K562 (cell line): ENCODE measurements at regions not wholly inside any gene's neighbourhood (a gene's known extent, or its start where the extent isn't known, plus 50 kb on each side); places are given as distances from the start of the nearest gene placed in this dataset.

Source experiments
- MTA3 ChIP-seq: fragments of 450-650 bp; formaldehyde crosslinking; IDR thresholded peaks from 2 replicates; pipeline ENCODE4 v1.6.1; 2017; ENCODE audit warnings: mild to moderate bottlenecking, borderline replicate concordance
- RFX7 ChIP-seq: fragments of 250-450 bp; sonication (Bioruptor Pico); IDR thresholded peaks from 2 replicates; pipeline ENCODE4 v1.5.1; 2021; ENCODE audit warnings: mild to moderate bottlenecking
- ZNF668 ChIP-seq: fragments of 250-450 bp; sonication (Bioruptor Pico); IDR thresholded peaks from 2 replicates; pipeline ENCODE4 v1.8.0; 2022; ENCODE audit warnings: mild to moderate bottlenecking, inconsistent platforms
- TF ChIP-seq, protein P1 (sequence below): fragments of 450-650 bp; IDR thresholded peaks from 2 replicates; pipeline ENCODE4 v1.6.1; 2018; ENCODE audit not compliant: partially characterized antibody
- TF ChIP-seq, protein P2 (sequence below): fragments of 450-650 bp; IDR thresholded peaks from 2 replicates; pipeline ENCODE4 v1.6.1; 2016; ENCODE audit warnings: mild to moderate bottlenecking, moderate library complexity
- TF ChIP-seq, protein P3 (sequence below): fragments of 450-650 bp; formaldehyde crosslinking; IDR thresholded peaks from 2 replicates; pipeline ENCODE4 v1.4.0; 2022; ENCODE audit warnings: missing genetic modification characterization
- TF ChIP-seq, protein P4 (sequence below): fragments of 150-350 bp; conservative IDR thresholded peaks from 2 replicates; pipeline ENCODE4 v1.6.1; 2014; ENCODE audit warnings: low read length

DNA sequence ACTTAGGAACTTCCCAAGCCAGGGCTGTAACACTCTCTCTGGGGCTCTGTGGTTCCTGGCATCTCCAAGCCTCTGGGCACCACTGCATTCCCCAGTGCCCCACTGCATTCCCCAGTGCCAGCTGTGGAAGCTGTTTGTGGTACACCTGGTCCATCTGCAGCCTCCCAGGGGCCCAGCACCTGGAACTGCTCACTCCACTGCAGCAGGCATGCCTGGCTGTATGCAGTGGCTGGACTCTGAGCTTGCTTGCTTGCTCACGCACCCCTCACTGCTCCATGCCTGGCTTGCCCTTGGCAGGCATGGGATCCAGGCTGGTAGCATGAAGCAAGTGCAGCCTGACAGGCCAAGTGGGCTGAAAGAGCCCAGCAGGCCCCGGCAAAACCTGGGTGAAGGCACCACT, 512.1 kb downstream of the SQOR start (continued):
- TF ChIP-seq, protein P1, sequence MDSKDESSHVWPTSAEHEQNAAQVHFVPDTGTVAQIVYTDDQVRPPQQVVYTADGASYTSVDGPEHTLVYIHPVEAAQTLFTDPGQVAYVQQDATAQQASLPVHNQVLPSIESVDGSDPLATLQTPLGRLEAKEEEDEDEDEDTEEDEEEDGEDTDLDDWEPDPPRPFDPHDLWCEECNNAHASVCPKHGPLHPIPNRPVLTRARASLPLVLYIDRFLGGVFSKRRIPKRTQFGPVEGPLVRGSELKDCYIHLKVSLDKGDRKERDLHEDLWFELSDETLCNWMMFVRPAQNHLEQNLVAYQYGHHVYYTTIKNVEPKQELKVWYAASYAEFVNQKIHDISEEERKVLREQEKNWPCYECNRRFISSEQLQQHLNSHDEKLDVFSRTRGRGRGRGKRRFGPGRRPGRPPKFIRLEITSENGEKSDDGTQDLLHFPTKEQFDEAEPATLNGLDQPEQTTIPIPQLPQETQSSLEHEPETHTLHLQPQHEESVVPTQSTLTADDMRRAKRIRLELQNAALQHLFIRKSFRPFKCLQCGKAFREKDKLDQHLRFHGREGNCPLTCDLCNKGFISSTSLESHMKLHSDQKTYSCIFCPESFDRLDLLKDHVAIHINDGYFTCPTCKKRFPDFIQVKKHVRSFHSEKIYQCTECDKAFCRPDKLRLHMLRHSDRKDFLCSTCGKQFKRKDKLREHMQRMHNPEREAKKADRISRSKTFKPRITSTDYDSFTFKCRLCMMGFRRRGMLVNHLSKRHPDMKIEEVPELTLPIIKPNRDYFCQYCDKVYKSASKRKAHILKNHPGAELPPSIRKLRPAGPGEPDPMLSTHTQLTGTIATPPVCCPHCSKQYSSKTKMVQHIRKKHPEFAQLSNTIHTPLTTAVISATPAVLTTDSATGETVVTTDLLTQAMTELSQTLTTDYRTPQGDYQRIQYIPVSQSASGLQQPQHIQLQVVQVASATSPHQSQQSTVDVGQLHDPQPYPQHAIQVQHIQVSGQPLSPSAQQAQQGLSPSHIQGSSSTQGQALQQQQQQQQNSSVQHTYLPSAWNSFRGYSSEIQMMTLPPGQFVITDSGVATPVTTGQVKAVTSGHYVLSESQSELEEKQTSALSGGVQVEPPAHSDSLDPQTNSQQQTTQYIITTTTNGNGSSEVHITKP = no peak
- no peak for TF ChIP-seq RFX7 (CRISPR knock-in tag)
- no peak for TF ChIP-seq ZNF668 (CRISPR knock-in tag)
- TF ChIP-seq, protein P2, sequence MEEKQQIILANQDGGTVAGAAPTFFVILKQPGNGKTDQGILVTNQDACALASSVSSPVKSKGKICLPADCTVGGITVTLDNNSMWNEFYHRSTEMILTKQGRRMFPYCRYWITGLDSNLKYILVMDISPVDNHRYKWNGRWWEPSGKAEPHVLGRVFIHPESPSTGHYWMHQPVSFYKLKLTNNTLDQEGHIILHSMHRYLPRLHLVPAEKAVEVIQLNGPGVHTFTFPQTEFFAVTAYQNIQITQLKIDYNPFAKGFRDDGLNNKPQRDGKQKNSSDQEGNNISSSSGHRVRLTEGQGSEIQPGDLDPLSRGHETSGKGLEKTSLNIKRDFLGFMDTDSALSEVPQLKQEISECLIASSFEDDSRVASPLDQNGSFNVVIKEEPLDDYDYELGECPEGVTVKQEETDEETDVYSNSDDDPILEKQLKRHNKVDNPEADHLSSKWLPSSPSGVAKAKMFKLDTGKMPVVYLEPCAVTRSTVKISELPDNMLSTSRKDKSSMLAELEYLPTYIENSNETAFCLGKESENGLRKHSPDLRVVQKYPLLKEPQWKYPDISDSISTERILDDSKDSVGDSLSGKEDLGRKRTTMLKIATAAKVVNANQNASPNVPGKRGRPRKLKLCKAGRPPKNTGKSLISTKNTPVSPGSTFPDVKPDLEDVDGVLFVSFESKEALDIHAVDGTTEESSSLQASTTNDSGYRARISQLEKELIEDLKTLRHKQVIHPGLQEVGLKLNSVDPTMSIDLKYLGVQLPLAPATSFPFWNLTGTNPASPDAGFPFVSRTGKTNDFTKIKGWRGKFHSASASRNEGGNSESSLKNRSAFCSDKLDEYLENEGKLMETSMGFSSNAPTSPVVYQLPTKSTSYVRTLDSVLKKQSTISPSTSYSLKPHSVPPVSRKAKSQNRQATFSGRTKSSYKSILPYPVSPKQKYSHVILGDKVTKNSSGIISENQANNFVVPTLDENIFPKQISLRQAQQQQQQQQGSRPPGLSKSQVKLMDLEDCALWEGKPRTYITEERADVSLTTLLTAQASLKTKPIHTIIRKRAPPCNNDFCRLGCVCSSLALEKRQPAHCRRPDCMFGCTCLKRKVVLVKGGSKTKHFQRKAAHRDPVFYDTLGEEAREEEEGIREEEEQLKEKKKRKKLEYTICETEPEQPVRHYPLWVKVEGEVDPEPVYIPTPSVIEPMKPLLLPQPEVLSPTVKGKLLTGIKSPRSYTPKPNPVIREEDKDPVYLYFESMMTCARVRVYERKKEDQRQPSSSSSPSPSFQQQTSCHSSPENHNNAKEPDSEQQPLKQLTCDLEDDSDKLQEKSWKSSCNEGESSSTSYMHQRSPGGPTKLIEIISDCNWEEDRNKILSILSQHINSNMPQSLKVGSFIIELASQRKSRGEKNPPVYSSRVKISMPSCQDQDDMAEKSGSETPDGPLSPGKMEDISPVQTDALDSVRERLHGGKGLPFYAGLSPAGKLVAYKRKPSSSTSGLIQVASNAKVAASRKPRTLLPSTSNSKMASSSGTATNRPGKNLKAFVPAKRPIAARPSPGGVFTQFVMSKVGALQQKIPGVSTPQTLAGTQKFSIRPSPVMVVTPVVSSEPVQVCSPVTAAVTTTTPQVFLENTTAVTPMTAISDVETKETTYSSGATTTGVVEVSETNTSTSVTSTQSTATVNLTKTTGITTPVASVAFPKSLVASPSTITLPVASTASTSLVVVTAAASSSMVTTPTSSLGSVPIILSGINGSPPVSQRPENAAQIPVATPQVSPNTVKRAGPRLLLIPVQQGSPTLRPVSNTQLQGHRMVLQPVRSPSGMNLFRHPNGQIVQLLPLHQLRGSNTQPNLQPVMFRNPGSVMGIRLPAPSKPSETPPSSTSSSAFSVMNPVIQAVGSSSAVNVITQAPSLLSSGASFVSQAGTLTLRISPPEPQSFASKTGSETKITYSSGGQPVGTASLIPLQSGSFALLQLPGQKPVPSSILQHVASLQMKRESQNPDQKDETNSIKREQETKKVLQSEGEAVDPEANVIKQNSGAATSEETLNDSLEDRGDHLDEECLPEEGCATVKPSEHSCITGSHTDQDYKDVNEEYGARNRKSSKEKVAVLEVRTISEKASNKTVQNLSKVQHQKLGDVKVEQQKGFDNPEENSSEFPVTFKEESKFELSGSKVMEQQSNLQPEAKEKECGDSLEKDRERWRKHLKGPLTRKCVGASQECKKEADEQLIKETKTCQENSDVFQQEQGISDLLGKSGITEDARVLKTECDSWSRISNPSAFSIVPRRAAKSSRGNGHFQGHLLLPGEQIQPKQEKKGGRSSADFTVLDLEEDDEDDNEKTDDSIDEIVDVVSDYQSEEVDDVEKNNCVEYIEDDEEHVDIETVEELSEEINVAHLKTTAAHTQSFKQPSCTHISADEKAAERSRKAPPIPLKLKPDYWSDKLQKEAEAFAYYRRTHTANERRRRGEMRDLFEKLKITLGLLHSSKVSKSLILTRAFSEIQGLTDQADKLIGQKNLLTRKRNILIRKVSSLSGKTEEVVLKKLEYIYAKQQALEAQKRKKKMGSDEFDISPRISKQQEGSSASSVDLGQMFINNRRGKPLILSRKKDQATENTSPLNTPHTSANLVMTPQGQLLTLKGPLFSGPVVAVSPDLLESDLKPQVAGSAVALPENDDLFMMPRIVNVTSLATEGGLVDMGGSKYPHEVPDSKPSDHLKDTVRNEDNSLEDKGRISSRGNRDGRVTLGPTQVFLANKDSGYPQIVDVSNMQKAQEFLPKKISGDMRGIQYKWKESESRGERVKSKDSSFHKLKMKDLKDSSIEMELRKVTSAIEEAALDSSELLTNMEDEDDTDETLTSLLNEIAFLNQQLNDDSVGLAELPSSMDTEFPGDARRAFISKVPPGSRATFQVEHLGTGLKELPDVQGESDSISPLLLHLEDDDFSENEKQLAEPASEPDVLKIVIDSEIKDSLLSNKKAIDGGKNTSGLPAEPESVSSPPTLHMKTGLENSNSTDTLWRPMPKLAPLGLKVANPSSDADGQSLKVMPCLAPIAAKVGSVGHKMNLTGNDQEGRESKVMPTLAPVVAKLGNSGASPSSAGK = no peak
- TF ChIP-seq, protein P3, sequence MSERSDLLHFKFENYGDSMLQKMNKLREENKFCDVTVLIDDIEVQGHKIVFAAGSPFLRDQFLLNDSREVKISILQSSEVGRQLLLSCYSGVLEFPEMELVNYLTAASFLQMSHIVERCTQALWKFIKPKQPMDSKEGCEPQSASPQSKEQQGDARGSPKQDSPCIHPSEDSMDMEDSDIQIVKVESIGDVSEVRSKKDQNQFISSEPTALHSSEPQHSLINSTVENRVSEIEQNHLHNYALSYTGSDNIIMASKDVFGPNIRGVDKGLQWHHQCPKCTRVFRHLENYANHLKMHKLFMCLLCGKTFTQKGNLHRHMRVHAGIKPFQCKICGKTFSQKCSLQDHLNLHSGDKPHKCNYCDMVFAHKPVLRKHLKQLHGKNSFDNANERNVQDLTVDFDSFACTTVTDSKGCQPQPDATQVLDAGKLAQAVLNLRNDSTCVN (CRISPR knock-in tag) = no peak
- no peak for TF ChIP-seq MTA3
- TF ChIP-seq, protein P4, sequence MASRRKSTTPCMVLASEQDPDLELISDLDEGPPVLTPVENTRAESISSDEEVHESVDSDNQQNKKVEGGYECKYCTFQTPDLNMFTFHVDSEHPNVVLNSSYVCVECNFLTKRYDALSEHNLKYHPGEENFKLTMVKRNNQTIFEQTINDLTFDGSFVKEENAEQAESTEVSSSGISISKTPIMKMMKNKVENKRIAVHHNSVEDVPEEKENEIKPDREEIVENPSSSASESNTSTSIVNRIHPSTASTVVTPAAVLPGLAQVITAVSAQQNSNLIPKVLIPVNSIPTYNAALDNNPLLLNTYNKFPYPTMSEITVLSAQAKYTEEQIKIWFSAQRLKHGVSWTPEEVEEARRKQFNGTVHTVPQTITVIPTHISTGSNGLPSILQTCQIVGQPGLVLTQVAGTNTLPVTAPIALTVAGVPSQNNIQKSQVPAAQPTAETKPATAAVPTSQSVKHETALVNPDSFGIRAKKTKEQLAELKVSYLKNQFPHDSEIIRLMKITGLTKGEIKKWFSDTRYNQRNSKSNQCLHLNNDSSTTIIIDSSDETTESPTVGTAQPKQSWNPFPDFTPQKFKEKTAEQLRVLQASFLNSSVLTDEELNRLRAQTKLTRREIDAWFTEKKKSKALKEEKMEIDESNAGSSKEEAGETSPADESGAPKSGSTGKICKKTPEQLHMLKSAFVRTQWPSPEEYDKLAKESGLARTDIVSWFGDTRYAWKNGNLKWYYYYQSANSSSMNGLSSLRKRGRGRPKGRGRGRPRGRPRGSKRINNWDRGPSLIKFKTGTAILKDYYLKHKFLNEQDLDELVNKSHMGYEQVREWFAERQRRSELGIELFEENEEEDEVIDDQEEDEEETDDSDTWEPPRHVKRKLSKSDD = no peak
